ENCODE measurements at regions not wholly inside any gene's neighbourhood (a gene's known extent, or its start where the extent isn't known, plus 50 kb on each side); places are given as distances from the start of the nearest gene placed in this dataset.

DNA sequence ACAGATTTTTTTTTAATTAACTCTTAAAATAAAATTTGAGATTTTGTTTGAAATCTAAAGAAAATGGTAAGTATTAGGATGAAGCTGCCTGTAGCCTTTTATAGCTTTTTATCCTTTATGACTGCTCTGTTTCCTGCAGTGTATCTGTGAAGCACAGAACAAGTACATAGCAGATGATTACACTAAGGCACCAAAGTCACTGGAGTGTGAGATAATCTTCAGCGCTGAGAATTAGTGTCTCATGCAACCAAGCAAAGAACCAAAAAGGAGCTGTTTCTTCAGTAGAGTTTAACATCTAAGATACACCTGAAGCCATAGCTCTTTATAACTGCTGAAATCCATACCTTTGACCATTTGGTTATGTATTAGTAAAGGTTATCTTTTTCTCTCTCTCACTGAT, 1989.8 kb upstream of the PCDH10 start:
- Histone ChIP-seq H3K4me3 (no peak overlapping the region), H3K27ac (no peak overlapping the region), H3K27me3 (replicated peaks; ENCODE audit: insufficient read depth) (no peaks in the 10 kb centered on the region), H3K36me3 (no peaks in the 10 kb centered on the region), H3K4me1 (ENCODE audit: control insufficient read depth in 1 of 2, low read depth in 2 of 2) (no peaks in the 10 kb centered on the region), H3K9me3 (no peaks in the 10 kb centered on the region)
- DNase-seq (ENCODE audit: low spot score) = no peak
- TF ChIP-seq, protein P1, sequence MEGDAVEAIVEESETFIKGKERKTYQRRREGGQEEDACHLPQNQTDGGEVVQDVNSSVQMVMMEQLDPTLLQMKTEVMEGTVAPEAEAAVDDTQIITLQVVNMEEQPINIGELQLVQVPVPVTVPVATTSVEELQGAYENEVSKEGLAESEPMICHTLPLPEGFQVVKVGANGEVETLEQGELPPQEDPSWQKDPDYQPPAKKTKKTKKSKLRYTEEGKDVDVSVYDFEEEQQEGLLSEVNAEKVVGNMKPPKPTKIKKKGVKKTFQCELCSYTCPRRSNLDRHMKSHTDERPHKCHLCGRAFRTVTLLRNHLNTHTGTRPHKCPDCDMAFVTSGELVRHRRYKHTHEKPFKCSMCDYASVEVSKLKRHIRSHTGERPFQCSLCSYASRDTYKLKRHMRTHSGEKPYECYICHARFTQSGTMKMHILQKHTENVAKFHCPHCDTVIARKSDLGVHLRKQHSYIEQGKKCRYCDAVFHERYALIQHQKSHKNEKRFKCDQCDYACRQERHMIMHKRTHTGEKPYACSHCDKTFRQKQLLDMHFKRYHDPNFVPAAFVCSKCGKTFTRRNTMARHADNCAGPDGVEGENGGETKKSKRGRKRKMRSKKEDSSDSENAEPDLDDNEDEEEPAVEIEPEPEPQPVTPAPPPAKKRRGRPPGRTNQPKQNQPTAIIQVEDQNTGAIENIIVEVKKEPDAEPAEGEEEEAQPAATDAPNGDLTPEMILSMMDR (IDR thresholded peaks at IDR 0.05) = no peak
- no peak for ATAC-seq (ENCODE audit: insufficient number of reproducible peaks, low FRiP score, low read depth)

DNA sequence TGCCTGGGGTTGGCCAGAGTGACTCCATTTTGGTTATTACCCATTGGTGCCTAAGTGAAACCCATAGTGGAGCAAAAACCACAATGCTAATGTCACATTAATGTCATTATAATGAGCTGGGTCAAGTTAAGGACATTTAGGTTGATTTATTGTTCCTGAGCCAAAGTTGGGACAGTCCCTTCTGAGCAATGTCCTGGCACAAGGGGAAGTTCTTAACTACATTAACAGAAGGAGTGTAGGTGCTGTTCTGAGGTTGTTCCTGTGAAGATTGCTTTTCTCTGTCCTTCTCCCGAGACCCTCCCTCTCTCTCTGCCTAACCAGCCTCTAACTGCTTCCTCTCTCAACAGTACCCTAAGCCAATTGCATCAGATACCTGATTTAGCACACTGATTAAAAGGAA, 1956.8 kb upstream of the PCDH10 start:
- ATAC-seq (ENCODE audit: insufficient number of reproducible peaks, low FRiP score, low read depth) = no peak
- Histone ChIP-seq H3K4me3 (no peak overlapping the region), H3K4me1 (ENCODE audit: control insufficient read depth in 1 of 2, low read depth in 2 of 2) (no peaks in the 10 kb centered on the region), H3K36me3 (no peaks in the 10 kb centered on the region), H3K9me3 (no peaks in the 10 kb centered on the region), H3K27ac (no peak overlapping the region), H3K27me3 (replicated peaks; ENCODE audit: insufficient read depth) (no peaks in the 10 kb centered on the region)
- no peak for DNase-seq (ENCODE audit: low spot score)
- TF ChIP-seq, protein P1 (IDR thresholded peaks at IDR 0.05) = no peak

DNA sequence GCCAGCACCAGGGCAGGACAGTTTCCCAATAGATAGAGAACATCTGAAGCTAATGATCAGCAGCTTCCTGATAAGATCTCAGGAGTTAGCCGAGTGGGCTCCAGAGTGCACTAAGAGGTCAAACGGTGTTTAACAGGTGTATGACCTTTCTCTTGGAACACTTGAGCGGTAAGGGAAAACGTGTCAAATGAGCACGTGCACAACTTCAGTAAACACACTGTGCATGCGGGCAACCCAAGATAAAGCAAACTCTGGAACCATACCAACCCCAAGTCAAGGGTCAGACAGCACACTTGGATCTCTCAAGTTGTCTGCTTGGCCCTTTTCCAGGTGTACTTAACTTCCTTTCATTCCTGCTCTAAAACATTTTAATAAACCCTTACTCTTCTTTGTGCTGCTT, 1941.5 kb upstream of the PCDH10 start:
- DNase-seq (ENCODE audit: low spot score) (no peak), ATAC-seq (ENCODE audit: insufficient number of reproducible peaks, low FRiP score, low read depth) (no peak)
- no peaks in the 10 kb centered on the region for H3K4me1 ChIP-seq (ENCODE audit: control insufficient read depth in 1 of 2, low read depth in 2 of 2)
- H3K27ac ChIP-seq = no peak overlapping the region
- H3K9me3 ChIP-seq = no peaks in the 10 kb centered on the region
- H3K4me3 ChIP-seq = no peak overlapping the region
- H3K27me3 ChIP-seq (replicated peaks; ENCODE audit: insufficient read depth) = no peaks in the 10 kb centered on the region
- no peaks in the 10 kb centered on the region for H3K36me3 ChIP-seq
- TF ChIP-seq, protein P1 (IDR thresholded peaks at IDR 0.05) = no peak

DNA sequence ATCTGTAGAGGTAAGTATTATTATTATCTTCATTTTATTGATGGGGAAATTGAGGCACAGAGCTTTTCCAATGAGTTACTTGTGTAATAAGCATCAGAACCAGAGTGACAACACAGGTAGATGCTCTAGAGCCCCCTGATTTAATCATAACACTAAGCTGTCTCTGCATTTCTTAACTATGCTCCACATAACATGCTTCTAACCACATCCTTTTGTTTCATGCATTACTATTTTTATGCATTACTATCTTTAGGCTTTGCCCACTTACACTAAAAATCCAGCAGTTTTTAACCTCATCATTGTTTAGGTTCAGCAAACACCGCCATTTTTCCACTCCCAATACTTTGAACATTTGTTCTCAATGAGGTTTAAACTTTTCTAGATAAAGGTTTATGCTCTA, 1900.8 kb upstream of the PCDH10 start:
- no peaks in the 10 kb centered on the region for H3K9me3 ChIP-seq
- no peak overlapping the region for H3K27ac ChIP-seq
- DNase-seq (ENCODE audit: low spot score) = no peak
- TF ChIP-seq, protein P1 (IDR thresholded peaks at IDR 0.05) = no peak
- no peak overlapping the region for H3K4me3 ChIP-seq
- no peaks in the 10 kb centered on the region for H3K27me3 ChIP-seq (replicated peaks; ENCODE audit: insufficient read depth)
- H3K36me3 ChIP-seq = no peaks in the 10 kb centered on the region
- no peaks in the 10 kb centered on the region for H3K4me1 ChIP-seq (ENCODE audit: control insufficient read depth in 1 of 2, low read depth in 2 of 2)
- no peak for ATAC-seq (ENCODE audit: insufficient number of reproducible peaks, low FRiP score, low read depth)

DNA sequence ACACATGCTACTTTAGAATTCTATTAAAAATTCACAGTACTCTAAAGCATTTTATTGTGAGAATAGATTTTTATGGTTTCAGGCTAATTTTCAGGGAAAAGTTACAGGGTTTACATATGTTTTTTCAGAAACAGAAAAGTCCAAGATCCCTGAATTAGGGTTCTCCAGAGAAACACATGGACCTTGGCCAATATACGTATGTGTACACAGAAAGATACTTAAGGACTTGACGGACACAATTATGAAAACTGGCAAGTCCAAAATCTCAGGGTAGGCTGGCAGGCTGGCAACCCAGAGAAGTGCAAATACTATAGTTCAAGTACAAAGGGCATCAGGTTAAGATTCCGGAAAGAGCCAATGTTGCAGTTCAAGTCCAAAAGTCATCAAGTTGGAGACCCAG, 1897.8 kb upstream of the PCDH10 start:
- Histone ChIP-seq H3K4me3 (no peak overlapping the region), H3K9me3 (no peaks in the 10 kb centered on the region), H3K4me1 (ENCODE audit: control insufficient read depth in 1 of 2, low read depth in 2 of 2) (no peaks in the 10 kb centered on the region), H3K36me3 (no peaks in the 10 kb centered on the region), H3K27ac (no peak overlapping the region), H3K27me3 (replicated peaks; ENCODE audit: insufficient read depth) (no peaks in the 10 kb centered on the region)
- DNase-seq (ENCODE audit: low spot score) = no peak
- no peak for ATAC-seq (ENCODE audit: insufficient number of reproducible peaks, low FRiP score, low read depth)
- TF ChIP-seq, protein P1 (IDR thresholded peaks at IDR 0.05) = no peak

All from thoracic aorta (tissue), 2 donors.